ENCODE measurements at regions not wholly inside any gene's neighbourhood (a gene's known extent, or its start where the extent isn't known, plus 50 kb on each side); places are given as distances from the start of the nearest gene placed in this dataset.

DNA sequence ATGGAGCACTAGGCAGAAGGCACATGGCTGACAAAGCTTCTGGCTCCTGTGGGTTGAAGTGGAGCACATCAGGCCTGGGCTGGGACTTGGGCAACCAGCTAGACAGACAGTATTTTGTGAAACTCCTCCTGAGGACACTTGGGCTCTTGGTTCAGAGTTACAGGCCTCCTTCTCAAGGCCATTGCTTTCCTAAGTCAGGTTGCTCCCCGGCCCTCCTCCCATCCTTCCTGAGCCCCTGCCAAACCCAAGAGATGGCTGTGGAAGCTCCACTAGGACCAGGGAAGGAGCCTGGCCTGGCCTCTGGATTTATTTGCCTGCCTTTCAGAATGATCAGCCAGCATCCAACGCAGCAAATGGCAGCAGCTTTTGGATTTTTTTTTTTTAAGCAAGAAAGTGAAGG is 56.3 kb downstream of the MAGEF1 start:
- no peak for TF ChIP-seq CTCF (IDR thresholded peaks at IDR 0.05)
- no peak for TF ChIP-seq EZH2 (IDR thresholded peaks at IDR 0.05; ENCODE audit: borderline replicate concordance, insufficient read depth, low read depth, low read length, poor library complexity, severe bottlenecking)

Measured in B cell (primary cell).